HCT116 (cell line): ENCODE measurements at regions not wholly inside any gene's neighbourhood (a gene's known extent, or its start where the extent isn't known, plus 50 kb on each side); places are given as distances from the start of the nearest gene placed in this dataset.
"Not testable (repeated sequence)": the region's sequence is repeated elsewhere in the genome, so short reads cannot be mapped to it uniquely, and the experiment has no call there.

Source experiments
- CEBPB ChIP-seq: IDR thresholded peaks from 2 replicates; pipeline ENCODE4 v1.6.1; 2012; ENCODE audit warnings: low read depth
- CTCF ChIP-seq, 3 experiments: fragments of 200-600 bp in 1 of 3; sonication (generic) in 1 of 3; IDR thresholded peaks in 2 of 3; conservative IDR thresholded peaks in 1 of 3; 2 replicates each; pipeline ENCODE4 v1.5.1; 2012 to 2017; ENCODE audit warnings: low read depth in 2 of 3, low read length in 2 of 3, antibody characterized with exemption in 1 of 3, borderline replicate concordance in 1 of 3, control low read depth in 1 of 3, mild to moderate bottlenecking in 1 of 3, mixed read lengths in 1 of 3, mixed run types in 1 of 3, moderate library complexity in 1 of 3; ENCODE audit not compliant: insufficient read depth in 1 of 3
- EGR1 ChIP-seq: IDR thresholded peaks from 2 replicates; pipeline ENCODE4 v1.6.1; 2012; ENCODE audit warnings: low read depth
- ELF1 ChIP-seq: IDR thresholded peaks from 2 replicates; pipeline ENCODE4 v1.6.1; 2012; ENCODE audit warnings: low read depth, borderline replicate concordance
- EZH2 ChIP-seq: fragments of 200-600 bp; sonication (generic); IDR thresholded peaks from 2 replicates; pipeline ENCODE4 v1.6.1; 2017; ENCODE audit warnings: antibody characterized with exemption, mixed run types
- EZH2phosphoT487 ChIP-seq: fragments of 200-600 bp; IDR thresholded peaks from 2 replicates; pipeline ENCODE4 v1.6.1; 2018; ENCODE audit warnings: antibody characterized with exemption, borderline replicate concordance
- POLR2A ChIP-seq: IDR thresholded peaks from 2 replicates; pipeline ENCODE4 v1.7.0; 2011; ENCODE audit warnings: borderline replicate concordance; ENCODE audit not compliant: insufficient read depth, insufficient read length; ENCODE audit errors: extremely low read depth
- POLR2AphosphoS5 ChIP-seq: IDR thresholded peaks from 2 replicates; pipeline ENCODE4 v1.6.1; 2011; ENCODE audit warnings: mild to moderate bottlenecking, low read depth, low read length, moderate library complexity
- YY1 ChIP-seq: IDR thresholded peaks from 2 replicates; pipeline ENCODE4 v1.6.1; 2011; ENCODE audit warnings: low read length, low read depth, moderate library complexity, mild to moderate bottlenecking; ENCODE audit not compliant: insufficient replicate concordance; ENCODE audit errors: extremely low read depth
- ZBTB33 ChIP-seq: IDR thresholded peaks from 2 replicates; pipeline ENCODE4 v1.6.1; 2011; ENCODE audit warnings: mild to moderate bottlenecking, low read length, moderate library complexity; ENCODE audit not compliant: insufficient replicate concordance; ENCODE audit errors: extremely low read depth
- ZFX ChIP-seq: fragments of 450-650 bp; IDR thresholded peaks from 2 replicates; pipeline ENCODE4 v1.6.1; 2017
- ZNF274 ChIP-seq: fragments of 200-500 bp; sonication (Bioruptor generic); IDR thresholded peaks from 2 replicates; pipeline ENCODE4 v1.6.1; 2014; ENCODE audit warnings: mild to moderate bottlenecking, low read depth, low read length, inconsistent platforms
- TF ChIP-seq, protein P1 (sequence below): IDR thresholded peaks from 2 replicates; pipeline ENCODE4 v1.6.1; 2012

GRCh38 chr10:62500116-62500515, 125.9 kb downstream of the ZNF365 start:
- TF ChIP-seq ELF1; EZH2phosphoT487; POLR2AphosphoS5; POLR2A; CTCF (IDR thresholded peaks at IDR 0.05 in 2 of 3, conservative IDR thresholded peaks at IDR 0.05 in 1 of 3; ENCODE audit: borderline replicate concordance in 1 of 3, insufficient read depth in 1 of 3, low read depth in 2 of 3, low read length in 2 of 3); ZBTB33; CEBPB; EZH2; ZNF274; YY1; ZFX; EGR1: not testable (repeated sequence)
- TF ChIP-seq, protein P1, sequence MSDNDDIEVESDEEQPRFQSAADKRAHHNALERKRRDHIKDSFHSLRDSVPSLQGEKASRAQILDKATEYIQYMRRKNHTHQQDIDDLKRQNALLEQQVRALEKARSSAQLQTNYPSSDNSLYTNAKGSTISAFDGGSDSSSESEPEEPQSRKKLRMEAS = not testable (repeated sequence)
